Calu3 (cell line): ENCODE measurements at regions not wholly inside any gene's neighbourhood (a gene's known extent, or its start where the extent isn't known, plus 50 kb on each side); places are given as distances from the start of the nearest gene placed in this dataset.

ENCODE experiments used
- BruUV-seq: library from RNA; stranded (reverse); fragments of 400-500 nt; replicated peaks from 2 replicates; lab custom pipeline; 2021; lab: Mats Ljungman, UMichigan
- CTCF ChIA-PET: fragments of 300-600 bp; sonication (Branson Sonifier 250); formaldehyde crosslinking; loops from one replicate; lab custom pipeline; 2022; ENCODE audit warnings: antibody characterized with exemption; lab: Charles Lee
- DNase-seq: peaks from one replicate; pipeline ENCODE4 v3.0.0; 2022
- H3K27ac Mint-ChIP-seq: one replicate; pipeline ENCODE4 v1.8.0; 2022; ENCODE audit warnings: mixed read lengths; ENCODE audit not compliant: unreplicated experiment
- H3K27me3 Mint-ChIP-seq: one replicate; pipeline ENCODE4 v1.8.0; 2022; ENCODE audit warnings: mixed read lengths; ENCODE audit not compliant: unreplicated experiment
- H3K36me3 Mint-ChIP-seq: one replicate; pipeline ENCODE4 v1.8.0; 2022; ENCODE audit warnings: mild to moderate bottlenecking, moderate library complexity, mixed read lengths; ENCODE audit not compliant: insufficient read depth, unreplicated experiment
- H3K4me1 Mint-ChIP-seq: one replicate; pipeline ENCODE4 v1.8.0; 2022; ENCODE audit warnings: mild to moderate bottlenecking, low read depth, mixed read lengths; ENCODE audit not compliant: unreplicated experiment
- H3K4me3 Mint-ChIP-seq: one replicate; pipeline ENCODE4 v1.8.0; 2022; ENCODE audit warnings: mild to moderate bottlenecking, low read depth, moderate library complexity, mixed read lengths; ENCODE audit not compliant: unreplicated experiment
- H3K9me3 Mint-ChIP-seq: one replicate; pipeline ENCODE4 v1.8.0; 2022; ENCODE audit warnings: low read depth, mixed read lengths; ENCODE audit not compliant: unreplicated experiment
- intact Hi-C: fragments of 100-400 bp; cut with micrococcal nuclease; formaldehyde crosslinking; loops from one replicate; pipeline ENCODE4 v1.10.0; 2022; ENCODE audit not compliant: unreplicated experiment
- TF ChIP-seq, protein P1 (sequence below): fragments of 200-600 bp; IDR thresholded peaks from one replicate; pipeline ENCODE4 v1.8.0; 2022; ENCODE audit warnings: antibody characterized with exemption; ENCODE audit not compliant: unreplicated experiment

DNA sequence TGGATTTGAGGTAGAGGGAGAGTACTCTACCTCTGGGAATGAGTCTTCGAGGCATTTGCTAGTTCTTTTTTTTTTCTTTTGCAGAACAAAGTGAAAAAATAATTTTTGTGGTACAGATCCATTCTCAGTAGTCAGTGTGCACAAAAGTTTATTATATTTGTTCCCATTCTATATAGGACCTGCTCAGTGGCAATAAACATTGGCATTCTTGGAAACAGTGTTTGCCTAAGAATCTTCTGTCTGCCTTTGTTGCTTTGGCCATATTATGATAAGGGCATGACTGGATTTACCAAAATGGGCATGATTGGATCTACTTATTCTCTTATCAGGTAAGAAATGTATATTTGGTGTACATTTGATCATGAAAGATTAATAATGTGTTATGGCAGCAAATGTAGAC is 583.3 kb downstream of the PLCL1 start:
- no TSS peak for BruUV-seq
- Mint-ChIP-seq H3K4me1 (no peaks in the 10 kb centered on the region), H3K36me3 (no peaks in the 10 kb centered on the region), H3K27ac (no peak overlapping the region), H3K9me3 (no peaks in the 10 kb centered on the region), H3K4me3 (no peak overlapping the region), H3K27me3 (no peaks in the 10 kb centered on the region)
- CTCF ChIA-PET: no interaction called here
- DNase-seq: no peak
- intact Hi-C loops: no loop called here
- TF ChIP-seq, protein P1, sequence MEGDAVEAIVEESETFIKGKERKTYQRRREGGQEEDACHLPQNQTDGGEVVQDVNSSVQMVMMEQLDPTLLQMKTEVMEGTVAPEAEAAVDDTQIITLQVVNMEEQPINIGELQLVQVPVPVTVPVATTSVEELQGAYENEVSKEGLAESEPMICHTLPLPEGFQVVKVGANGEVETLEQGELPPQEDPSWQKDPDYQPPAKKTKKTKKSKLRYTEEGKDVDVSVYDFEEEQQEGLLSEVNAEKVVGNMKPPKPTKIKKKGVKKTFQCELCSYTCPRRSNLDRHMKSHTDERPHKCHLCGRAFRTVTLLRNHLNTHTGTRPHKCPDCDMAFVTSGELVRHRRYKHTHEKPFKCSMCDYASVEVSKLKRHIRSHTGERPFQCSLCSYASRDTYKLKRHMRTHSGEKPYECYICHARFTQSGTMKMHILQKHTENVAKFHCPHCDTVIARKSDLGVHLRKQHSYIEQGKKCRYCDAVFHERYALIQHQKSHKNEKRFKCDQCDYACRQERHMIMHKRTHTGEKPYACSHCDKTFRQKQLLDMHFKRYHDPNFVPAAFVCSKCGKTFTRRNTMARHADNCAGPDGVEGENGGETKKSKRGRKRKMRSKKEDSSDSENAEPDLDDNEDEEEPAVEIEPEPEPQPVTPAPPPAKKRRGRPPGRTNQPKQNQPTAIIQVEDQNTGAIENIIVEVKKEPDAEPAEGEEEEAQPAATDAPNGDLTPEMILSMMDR: no peak

DNA sequence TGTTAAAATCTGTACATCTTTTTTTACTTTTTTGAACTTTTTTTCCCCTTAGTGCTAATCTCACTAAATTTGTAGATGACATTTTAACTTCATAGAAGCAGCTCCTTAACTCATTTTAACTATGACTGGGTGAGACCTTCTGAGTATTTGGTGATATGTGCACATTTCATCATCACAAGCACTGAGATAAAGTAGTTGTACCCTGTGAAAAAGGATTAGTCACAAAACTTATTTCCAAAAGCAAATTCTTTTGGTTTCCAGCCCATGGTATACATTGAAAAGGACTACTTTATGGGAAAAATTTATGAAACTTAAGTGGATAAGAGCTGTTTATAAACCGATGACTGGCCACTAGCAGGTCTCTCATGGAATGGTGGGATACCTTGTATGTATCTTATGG is 581.5 kb downstream of the PLCL1 start:
- BruUV-seq: no TSS peak
- Mint-ChIP-seq H3K9me3 (no peaks in the 10 kb centered on the region), H3K4me3 (no peak overlapping the region), H3K4me1 (no peaks in the 10 kb centered on the region), H3K27ac (no peak overlapping the region), H3K36me3 (no peaks in the 10 kb centered on the region), H3K27me3 (no peaks in the 10 kb centered on the region)
- no peak for DNase-seq
- TF ChIP-seq, protein P1: no peak
- intact Hi-C loops: no loop called here
- CTCF ChIA-PET: no interaction called here

- BruUV-seq: no TSS peak
- H3K27ac Mint-ChIP-seq: no peak overlapping the region
- TF ChIP-seq, protein P1: no peak
- no peak for DNase-seq
- H3K9me3 Mint-ChIP-seq: no peaks in the 10 kb centered on the region
- intact Hi-C loops: no loop called here
- CTCF ChIA-PET: no interaction called here
- H3K4me3 Mint-ChIP-seq: no peak overlapping the region
- no peaks in the 10 kb centered on the region for H3K4me1 Mint-ChIP-seq
- H3K36me3 Mint-ChIP-seq: no peaks in the 10 kb centered on the region
- no peaks in the 10 kb centered on the region for H3K27me3 Mint-ChIP-seq
Observed at GRCh38 chr2:198385326-198385725, 580.9 kb downstream of the PLCL1 start.

DNA sequence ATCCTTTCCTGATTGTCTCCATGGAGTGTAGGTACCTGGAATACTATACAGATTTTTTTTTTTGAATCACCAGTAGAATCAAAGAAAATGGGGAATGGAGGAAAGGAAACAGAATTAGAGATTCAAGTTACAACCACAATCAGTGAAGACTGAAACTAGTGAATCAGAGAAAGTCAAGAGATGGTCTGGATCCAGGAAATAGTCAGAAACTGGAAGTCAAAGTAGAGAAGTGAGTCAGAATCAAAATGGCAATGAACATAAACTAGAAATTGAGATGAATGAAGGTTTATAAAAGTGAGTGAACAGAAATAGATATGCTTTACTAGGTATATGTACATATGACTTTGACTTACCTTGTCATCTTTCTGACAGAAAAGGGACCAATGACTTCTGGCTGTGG is 579.0 kb downstream of the PLCL1 start:
- no peaks in the 10 kb centered on the region for H3K9me3 Mint-ChIP-seq
- intact Hi-C loops: no loop called here
- CTCF ChIA-PET: no interaction called here
- TF ChIP-seq, protein P1: no peak
- DNase-seq: no peak
- H3K4me3 Mint-ChIP-seq: no peak overlapping the region
- H3K27me3 Mint-ChIP-seq: no peaks in the 10 kb centered on the region
- H3K4me1 Mint-ChIP-seq: no peaks in the 10 kb centered on the region
- H3K36me3 Mint-ChIP-seq: no peaks in the 10 kb centered on the region
- no TSS peak for BruUV-seq
- H3K27ac Mint-ChIP-seq: no peak overlapping the region

- no peaks in the 10 kb centered on the region for H3K9me3 Mint-ChIP-seq
- no peak for DNase-seq
- CTCF ChIA-PET: no interaction called here
- no peaks in the 10 kb centered on the region for H3K36me3 Mint-ChIP-seq
- TF ChIP-seq, protein P1: no peak
- no peaks in the 10 kb centered on the region for H3K4me1 Mint-ChIP-seq
- no peak overlapping the region for H3K4me3 Mint-ChIP-seq
- no peaks in the 10 kb centered on the region for H3K27me3 Mint-ChIP-seq
- intact Hi-C loops: no loop called here
- no peak overlapping the region for H3K27ac Mint-ChIP-seq
- BruUV-seq: no TSS peak
Observed at GRCh38 chr2:198382811-198383210, 578.4 kb downstream of the PLCL1 start.
